ELR (cell line): ENCODE measurements at regions not wholly inside any gene's neighbourhood (a gene's known extent, or its start where the extent isn't known, plus 50 kb on each side); places are given as distances from the start of the nearest gene placed in this dataset.
"Not testable (repeated sequence)": the region's sequence is repeated elsewhere in the genome, so short reads cannot be mapped to it uniquely, and the experiment has no call there.

Experiments used
- DNase-seq: peaks from one replicate; pipeline ENCODE4 v3.0.0-alpha.2; 2015; ENCODE audit warnings: low read depth

GRCh38 chr2:176763851-176764404, 448.7 kb upstream of the HNRNPA3 start:
- DNase-seq: no peak

DNA sequence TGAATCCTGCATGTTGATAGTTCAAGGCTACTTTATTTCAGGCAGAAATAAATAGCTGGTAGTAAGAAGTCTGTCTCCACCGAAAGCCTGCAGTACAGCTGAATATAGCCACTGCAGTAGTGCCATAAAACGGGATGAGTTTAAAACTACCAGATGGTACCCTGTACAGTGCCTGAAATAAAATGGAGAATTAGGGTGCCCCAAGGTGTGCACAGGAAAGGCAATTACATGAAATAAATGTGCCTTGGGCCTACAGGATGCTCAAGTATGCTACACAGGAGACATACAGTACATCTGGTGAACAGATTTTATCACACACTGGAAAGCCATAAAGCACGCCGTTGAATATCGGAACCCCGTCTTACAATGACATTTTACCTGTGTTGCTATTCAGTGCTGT, 447.7 kb upstream of the HNRNPA3 start:
- DNase-seq: no peak

GRCh38 chr2:176766005-176766404, 446.6 kb upstream of the HNRNPA3 start:
- DNase-seq: no peak

GRCh38 chr2:176768185-176768584, 444.4 kb upstream of the HNRNPA3 start:
- DNase-seq: no peak

DNA sequence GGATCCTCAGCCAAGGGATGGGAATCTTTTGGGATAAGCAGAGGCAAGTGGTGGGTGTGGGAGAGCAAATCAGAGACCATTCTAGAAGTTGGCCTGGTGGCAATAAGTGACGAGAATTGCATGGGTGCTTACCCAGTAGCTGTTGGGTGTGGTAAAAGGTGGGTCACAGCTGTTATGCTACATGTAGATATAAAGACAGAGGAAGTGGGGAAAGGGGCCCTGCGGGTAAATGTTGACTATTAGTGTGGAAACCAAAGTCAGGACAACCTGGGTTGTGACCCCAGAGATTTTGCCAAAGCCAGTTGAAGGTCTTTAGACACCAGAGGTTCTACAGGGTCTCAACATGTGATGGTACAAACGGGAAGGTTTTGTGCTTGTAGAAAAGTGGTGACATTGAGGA, 443.6 kb upstream of the HNRNPA3 start:
- no peak for DNase-seq

DNA sequence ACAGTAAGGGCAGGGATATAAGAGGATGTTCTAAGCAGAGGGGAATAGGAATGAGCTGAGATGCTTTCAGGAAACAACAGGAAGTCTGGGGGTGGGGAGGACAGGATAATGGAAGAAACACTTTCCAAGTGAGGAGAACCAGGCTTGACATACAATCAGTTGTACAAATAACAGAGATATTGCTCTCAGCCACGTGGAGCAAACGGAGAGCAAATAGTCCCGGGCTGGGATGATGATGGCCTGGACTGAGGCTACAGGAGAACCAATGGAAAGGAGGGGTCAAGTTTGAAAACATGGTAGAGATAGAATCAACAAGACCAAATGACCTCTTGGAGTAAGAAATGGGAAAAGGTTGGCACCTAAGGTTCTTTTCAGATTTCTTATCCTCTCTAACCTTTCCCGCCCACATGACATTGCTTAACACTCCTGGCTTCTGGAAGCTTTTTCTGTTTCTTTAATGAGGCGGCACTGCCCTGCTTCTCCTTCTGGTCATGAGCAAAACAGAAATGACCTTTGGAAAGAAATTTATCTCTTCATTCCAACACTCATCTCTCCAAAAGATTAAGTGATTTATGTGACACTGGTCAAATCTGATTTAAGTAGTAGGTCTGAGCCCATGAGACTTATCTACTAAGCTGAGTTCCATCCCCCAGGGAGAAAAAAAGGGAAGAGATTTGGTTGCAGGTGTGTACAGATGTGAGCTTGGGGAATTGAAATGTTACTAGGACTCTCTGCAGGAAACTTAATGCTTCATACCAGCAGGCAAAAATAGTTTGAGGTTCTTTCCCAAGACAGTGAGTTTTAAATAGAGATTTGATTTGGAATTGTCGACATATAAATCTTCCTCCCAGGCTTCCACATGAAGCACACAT, 442.9 kb upstream of the HNRNPA3 start:
- no peak for DNase-seq

GRCh38 chr2:176772816-176773215, 439.8 kb upstream of the HNRNPA3 start:
- DNase-seq: no peak

GRCh38 chr2:176774766-176775451, 437.7 kb upstream of the HNRNPA3 start:
- no peak for DNase-seq

GRCh38 chr2:176777262-176777661, 435.3 kb upstream of the HNRNPA3 start:
- DNase-seq: no peak

DNA sequence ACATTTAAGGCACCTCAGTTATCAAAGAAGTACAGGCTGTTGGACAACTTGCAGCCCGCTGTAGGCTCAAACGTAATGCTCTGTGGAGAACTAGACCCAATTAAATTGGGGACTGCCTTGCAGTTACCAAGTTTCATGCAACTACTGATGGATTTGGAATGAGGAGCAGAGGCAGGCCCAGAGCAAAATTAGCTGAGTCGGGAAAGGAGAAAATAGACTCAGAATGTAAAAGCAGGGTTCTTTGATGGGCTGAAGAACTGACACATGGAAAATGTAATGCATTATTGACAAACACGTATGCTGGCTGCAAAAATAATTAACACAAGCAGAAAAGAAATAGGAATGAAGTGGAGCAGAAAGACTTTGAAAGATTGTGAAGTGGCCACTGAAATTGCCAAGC, 432.7 kb upstream of the HNRNPA3 start:
- DNase-seq: no peak

- no peak for DNase-seq
Observed at GRCh38 chr2:176780348-176780747, 432.2 kb upstream of the HNRNPA3 start.

DNA sequence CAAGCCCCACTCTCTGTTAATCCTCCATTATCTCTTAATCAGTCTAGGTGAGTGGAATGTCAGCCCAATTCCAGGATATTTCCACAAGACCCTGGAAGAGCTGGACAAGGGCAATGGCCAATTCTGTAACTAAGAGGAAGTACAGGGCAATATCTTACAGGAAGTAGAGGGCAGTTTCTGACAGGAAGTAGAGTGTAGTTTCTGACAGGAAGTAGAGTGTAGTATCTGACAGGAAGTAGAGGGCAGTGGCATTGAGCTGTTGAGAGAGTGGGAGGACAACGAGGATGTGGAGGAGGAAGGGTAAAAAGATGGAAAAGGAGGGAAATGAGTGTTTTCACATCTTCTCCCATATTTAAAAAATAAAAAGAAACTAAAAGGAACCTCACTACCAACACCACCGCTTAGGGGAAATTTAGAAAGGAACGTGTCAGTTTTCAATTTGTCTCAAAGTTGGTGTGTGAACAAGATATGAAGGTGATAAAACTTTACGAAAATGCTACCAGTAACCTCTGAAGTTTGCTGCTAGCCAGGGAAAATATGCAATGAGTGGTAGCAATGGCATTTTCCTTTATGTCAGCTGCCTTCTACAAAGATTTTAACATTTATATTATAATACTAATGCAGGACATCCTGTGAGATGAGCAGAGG, 430.9 kb upstream of the HNRNPA3 start:
- DNase-seq: no peak

DNA sequence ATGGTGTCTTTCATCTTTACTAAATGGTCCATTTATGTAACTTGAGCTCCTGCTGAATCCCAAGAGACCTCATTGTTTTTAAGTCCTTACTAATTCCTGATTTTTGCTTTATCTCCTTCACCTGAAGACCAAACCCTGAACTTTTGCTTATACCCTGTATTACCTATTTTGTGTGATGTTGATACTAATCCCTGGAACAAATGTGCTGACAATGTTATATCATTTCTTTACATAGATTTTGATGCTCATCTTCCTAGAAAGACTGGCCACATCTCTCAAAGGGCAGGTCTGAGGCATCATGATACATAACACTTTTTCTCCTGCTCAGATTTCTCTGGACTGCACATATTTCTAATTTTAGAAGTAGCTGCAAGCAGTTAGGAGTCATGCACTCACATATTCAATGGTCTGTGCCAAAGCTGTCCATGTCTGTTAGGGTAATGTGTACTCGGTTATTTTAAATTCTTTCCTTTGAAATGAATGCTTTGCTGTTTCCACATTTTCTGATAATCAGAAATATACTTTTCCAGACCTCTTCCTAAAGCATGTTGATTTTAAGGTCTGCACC, 427.9 kb upstream of the HNRNPA3 start:
- DNase-seq: no peak

GRCh38 chr2:176789751-176790150, 422.8 kb upstream of the HNRNPA3 start:
- no peak for DNase-seq

- DNase-seq: no peak
Observed at GRCh38 chr2:176790468-176790867, 422.1 kb upstream of the HNRNPA3 start.

DNA sequence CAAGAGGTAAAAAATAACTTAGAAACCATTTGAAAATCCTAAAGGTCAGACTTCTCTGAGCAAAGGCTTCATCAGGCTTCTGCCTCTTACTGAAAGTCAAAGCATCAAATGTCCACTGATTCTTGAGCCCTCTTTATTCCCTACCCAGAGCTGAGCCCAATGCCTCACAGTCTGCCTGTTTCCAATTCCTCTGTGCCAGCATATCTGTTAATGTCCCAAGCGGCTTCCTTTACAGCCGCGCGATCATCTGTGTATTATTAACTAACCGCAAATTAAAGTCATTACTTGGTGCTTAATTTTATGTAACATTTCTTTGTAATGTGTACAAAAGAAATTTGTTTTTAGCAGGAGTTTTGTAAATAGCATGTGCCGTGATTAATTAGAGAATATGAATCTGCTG, 418.8 kb upstream of the HNRNPA3 start:
- no peak for DNase-seq

GRCh38 chr2:176794392-176794791, 418.2 kb upstream of the HNRNPA3 start:
- no peak for DNase-seq

DNA sequence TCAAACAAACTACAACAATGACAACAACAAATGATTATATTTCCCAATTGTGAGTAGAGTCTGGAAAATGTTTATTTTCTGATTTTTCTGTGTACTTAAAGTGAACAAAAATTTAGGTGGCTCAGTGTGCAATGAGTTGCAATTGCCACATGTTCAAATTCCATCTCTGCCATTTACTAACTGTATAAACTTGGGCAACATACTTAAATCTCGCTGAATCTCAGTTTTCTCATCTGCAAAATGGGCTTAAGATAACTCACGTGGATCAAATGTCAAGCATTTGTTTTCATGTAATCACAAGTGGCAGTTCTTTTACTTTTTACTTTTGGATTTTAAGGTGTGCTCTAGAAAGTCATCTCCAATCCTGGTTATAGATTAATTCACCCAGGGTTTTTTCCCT, 416.8 kb upstream of the HNRNPA3 start:
- no peak for DNase-seq

DNA sequence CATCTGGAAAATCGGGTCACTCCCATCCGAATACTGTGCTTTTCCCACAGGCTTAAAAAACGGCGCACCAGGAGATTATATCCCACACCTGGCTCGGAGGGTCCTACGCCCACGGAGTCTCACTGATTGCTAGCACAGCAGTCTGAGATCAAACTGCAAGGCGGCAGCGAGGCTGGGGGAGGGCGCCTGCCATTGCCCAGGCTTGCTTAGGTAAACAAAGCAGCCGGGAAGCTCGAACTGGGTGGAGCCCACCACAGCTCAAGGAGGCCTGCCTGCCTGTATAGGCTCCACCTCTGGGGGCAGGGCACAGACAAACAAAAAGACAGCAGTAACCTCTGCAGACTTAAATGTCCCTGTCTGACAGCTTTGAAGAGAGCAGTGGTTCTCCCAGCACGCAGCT, 415.9 kb upstream of the HNRNPA3 start:
- DNase-seq: not testable (repeated sequence)

DNA sequence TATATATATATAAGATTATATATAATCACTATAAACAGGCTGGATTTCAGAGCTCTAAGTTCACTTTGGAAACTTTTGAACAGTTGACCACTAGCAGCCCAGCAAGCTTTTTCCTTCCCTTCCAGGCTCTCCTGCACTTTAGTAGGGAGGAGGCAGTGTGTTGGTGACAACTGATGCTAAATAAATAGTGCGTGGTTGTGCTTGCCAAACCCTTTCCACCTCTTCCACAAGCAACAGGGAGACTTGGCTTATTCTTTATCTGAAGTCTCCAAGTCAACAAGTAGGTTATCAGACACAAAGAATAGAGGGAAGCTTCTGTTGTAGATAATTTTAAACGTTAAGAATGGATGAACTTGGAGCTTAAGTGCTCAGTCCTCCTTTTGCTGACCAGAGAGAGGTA, 408.2 kb upstream of the HNRNPA3 start:
- no peak for DNase-seq

- DNase-seq: no peak
Observed at GRCh38 chr2:176805345-176805744, 407.2 kb upstream of the HNRNPA3 start.

- no peak for DNase-seq
Observed at GRCh38 chr2:176812246-176812775, 400.3 kb upstream of the HNRNPA3 start.
